K562 (cell line): ENCODE measurements at regions not wholly inside any gene's neighbourhood (a gene's known extent, or its start where the extent isn't known, plus 50 kb on each side); places are given as distances from the start of the nearest gene placed in this dataset.

ENCODE experiments used
- ATAC-seq: fragments of 200-7000 bp; cut with Tn5 transposase; 3 replicates; pipeline ENCODE4 v1.9.1; 2020; ENCODE audit warnings: moderate library complexity
- BruUV-seq: library from RNA; stranded (reverse); fragments of 400-500 nt; replicated peaks from 2 replicates; lab custom pipeline; 2021; lab: Mats Ljungman, UMichigan
- CTCF ChIA-PET: fragments of 300-600 bp; formaldehyde crosslinking; extraction: SDS; loops from one replicate; lab custom pipeline; 2021; ENCODE audit warnings: low intra/inter-chr PET ratio; lab: Yijun Ruan, JAX
- POLR2A ChIA-PET: fragments of 300-600, 350-650 bp; sonication (Branson Sonifier 250); formaldehyde crosslinking; extraction: SDS; loops from one replicate; lab custom pipeline; 2021; ENCODE audit warnings: antibody characterized with exemption, inconsistent platforms; lab: Yijun Ruan, JAX
- DNase-seq, 4 experiments: peaks; one replicate each; pipeline versions ENCODE4 v3.0.0 to v3.0.0-alpha.2; 2011 to 2018; ENCODE audit warnings: low spot score in 3 of 4, mixed read lengths in 3 of 4; ENCODE audit errors: extremely low read depth in 1 of 4
- FAIRE-seq: peaks from 2 replicates; lab custom pipeline; 2011; peaks lifted over from hg19 to GRCh38; lab: Jason Lieb, UNC
- H2AFZ ChIP-seq: 2 replicates; pipeline ENCODE4 v1.6.0; 2011; ENCODE audit warnings: low read depth, low read length, control low read depth, inconsistent platforms
- H3K27ac ChIP-seq: fragments of 200-600 bp; 3 replicates; pipeline ENCODE4 v1.8.0; 2011; ENCODE audit warnings: low read depth, mild to moderate bottlenecking, control low read depth, inconsistent platforms, low read length, moderate library complexity, mixed read lengths; ENCODE audit errors: extremely low read depth
- H3K27me3 ChIP-seq, 2 experiments: fragments of 300-600 bp in 1 of 2; 2 replicates in 1 of 2; 3 replicates in 1 of 2; pipeline versions ENCODE4 v1.6.0 to v1.8.0; 2011; ENCODE audit warnings: inconsistent platforms in 2 of 2, low read length in 2 of 2, mild to moderate bottlenecking in 1 of 2, mixed read lengths in 1 of 2, moderate library complexity in 1 of 2; ENCODE audit not compliant: control insufficient read depth in 2 of 2, insufficient read depth in 2 of 2
- H3K36me3 ChIP-seq: fragments of 300-600 bp; 3 replicates; pipeline ENCODE4 v1.8.0; 2011; ENCODE audit warnings: mild to moderate bottlenecking, low read length, inconsistent platforms; ENCODE audit not compliant: control insufficient read depth, insufficient read depth
- H3K4me1 ChIP-seq, 2 experiments: fragments of 200-600 bp in 1 of 2; replicated peaks in 1 of 2; 2 replicates in 1 of 2; 3 replicates in 1 of 2; pipeline versions ENCODE4 v1.5.1 to v1.8.0; 2011; ENCODE audit warnings: inconsistent platforms in 2 of 2, low read length in 2 of 2, mild to moderate bottlenecking in 1 of 2, mixed read lengths in 1 of 2, moderate library complexity in 1 of 2; ENCODE audit not compliant: control insufficient read depth in 2 of 2, insufficient read depth in 2 of 2
- H3K4me2 ChIP-seq: 2 replicates; pipeline ENCODE4 v1.6.1; 2011; ENCODE audit warnings: low read length, control low read depth, inconsistent platforms, mixed read lengths; ENCODE audit not compliant: insufficient read depth
- H3K4me3 ChIP-seq: fragments of 200-600 bp; sonication (generic), shearing (Covaris generic); 2 replicates; pipeline ENCODE4 v1.5.1; 2016; ENCODE audit warnings: control low read depth, inconsistent platforms
- H3K79me2 ChIP-seq: fragments of 200-600 bp; 3 replicates; pipeline ENCODE4 v1.8.0; 2011; ENCODE audit warnings: low read length, inconsistent platforms; ENCODE audit not compliant: control insufficient read depth, insufficient read depth
- H3K9ac ChIP-seq, 2 experiments: 2 replicates each; pipeline versions ENCODE4 v1.6.0 to v1.6.1; 2011; ENCODE audit warnings: low read depth in 2 of 2, low read length in 2 of 2, control low read depth in 1 of 2, inconsistent platforms in 1 of 2, mild to moderate bottlenecking in 1 of 2, mixed read lengths in 1 of 2; ENCODE audit not compliant: insufficient read depth in 1 of 2
- H3K9me1 ChIP-seq: one replicate; pipeline ENCODE4 v1.6.0; 2011; ENCODE audit warnings: inconsistent platforms, mild to moderate bottlenecking, low read length, moderate library complexity; ENCODE audit not compliant: control insufficient read depth, insufficient read depth
- H3K9me3 ChIP-seq: replicated peaks from 2 replicates; pipeline ENCODE4 v1.5.1; 2011; ENCODE audit warnings: low read depth, low read length, inconsistent platforms; ENCODE audit not compliant: control insufficient read depth, insufficient read depth
- H4K20me1 ChIP-seq: replicated peaks from 2 replicates; pipeline ENCODE4 v1.6.1; 2011; ENCODE audit warnings: low read length, inconsistent platforms, mixed read lengths; ENCODE audit not compliant: control insufficient read depth, insufficient read depth
- BRCA1 ChIP-seq, 2 experiments: fragments of 450-650 bp in 1 of 2; sonication (generic) in 1 of 2; formaldehyde crosslinking in 1 of 2; IDR thresholded peaks; 2 replicates each; pipeline versions ENCODE4 v1.5.0 to v1.6.1; 2017 to 2020; ENCODE audit warnings: mild to moderate bottlenecking in 1 of 2, missing genetic modification reagents in 1 of 2
- DEAF1 ChIP-seq: fragments of 450-650 bp; formaldehyde crosslinking; IDR thresholded peaks from 2 replicates; pipeline ENCODE4 v1.4.0; 2020; ENCODE audit warnings: mild to moderate bottlenecking, moderate library complexity
- ELF2 ChIP-seq: fragments of 250-450 bp; sonication (Bioruptor Pico); IDR thresholded peaks from 2 replicates; pipeline ENCODE4 v1.5.0; 2021; ENCODE audit warnings: mild to moderate bottlenecking
- EWSR1 ChIP-seq: fragments of 450-650 bp; IDR thresholded peaks from 2 replicates; pipeline ENCODE4 v1.6.1; 2018; ENCODE audit warnings: borderline replicate concordance, mild to moderate bottlenecking, low read depth, moderate library complexity; ENCODE audit not compliant: partially characterized antibody
- FOXP1 ChIP-seq: sonication (generic); formaldehyde crosslinking; IDR thresholded peaks from 2 replicates; pipeline ENCODE4 v1.8.0; 2022; ENCODE audit warnings: mild to moderate bottlenecking, missing genetic modification reagents
- HIVEP1 ChIP-seq: fragments of 250-450 bp; sonication (Bioruptor Pico); IDR thresholded peaks from 2 replicates; pipeline ENCODE4 v1.4.0; 2020; ENCODE audit warnings: mild to moderate bottlenecking
- MCM5 ChIP-seq: fragments of 450-650 bp; IDR thresholded peaks from 2 replicates; pipeline ENCODE4 v1.6.1; 2016; ENCODE audit warnings: low read depth
- MECOM ChIP-seq: fragments of 250-450 bp; sonication (Bioruptor Pico); IDR thresholded peaks from 2 replicates; pipeline ENCODE4 v1.8.0; 2022; ENCODE audit warnings: inconsistent platforms
- MEF2A ChIP-seq: IDR thresholded peaks from 2 replicates; pipeline ENCODE4 v1.6.1; 2011; ENCODE audit warnings: low read depth, mild to moderate bottlenecking, low read length, moderate library complexity; ENCODE audit not compliant: control insufficient read depth
- NCOA6 ChIP-seq: fragments of 450-650 bp; IDR thresholded peaks from 2 replicates; pipeline ENCODE4 v1.6.1; 2017; ENCODE audit warnings: mild to moderate bottlenecking
- PATZ1 ChIP-seq: fragments of 250-450 bp; sonication (Bioruptor Pico); IDR thresholded peaks from 2 replicates; pipeline ENCODE4 v1.5.0; 2020; ENCODE audit warnings: mild to moderate bottlenecking, borderline replicate concordance
- RAD21 ChIP-seq, 2 experiments: fragments of 250-450 bp in 1 of 2; fragments of 450-650 bp in 1 of 2; sonication (Bioruptor Pico) in 1 of 2; formaldehyde crosslinking in 1 of 2; IDR thresholded peaks in 1 of 2; conservative IDR thresholded peaks in 1 of 2; 2 replicates each; pipeline versions ENCODE4 v1.4.0 to v1.8.0; 2020 to 2022; ENCODE audit warnings: mild to moderate bottlenecking in 2 of 2, moderate library complexity in 1 of 2
- RAD51 ChIP-seq: fragments of 450-650 bp; IDR thresholded peaks from 2 replicates; pipeline ENCODE4 v1.7.1; 2016; ENCODE audit warnings: low read depth, mild to moderate bottlenecking, borderline replicate concordance
- RBM15 ChIP-seq: fragments of 200-400 bp; formaldehyde crosslinking; IDR thresholded peaks from 2 replicates; pipeline ENCODE4 v1.6.1; 2018; ENCODE audit warnings: mild to moderate bottlenecking, low read length, moderate library complexity; ENCODE audit not compliant: insufficient read depth
- TAF7 ChIP-seq: fragments of 450-650 bp; IDR thresholded peaks from 2 replicates; pipeline ENCODE4 v1.6.1; 2016; ENCODE audit warnings: missing genetic modification characterization, missing compliant biosample characterization
- TCF15 ChIP-seq: fragments of 250-450 bp; sonication (Bioruptor Pico); IDR thresholded peaks from 2 replicates; pipeline ENCODE4 v1.8.0; 2022; ENCODE audit warnings: moderate library complexity, mild to moderate bottlenecking, inconsistent platforms
- ZHX1 ChIP-seq: fragments of 150-350 bp; conservative IDR thresholded peaks from 2 replicates; pipeline ENCODE4 v1.6.1; 2014; ENCODE audit warnings: low read length
- ZNF707 ChIP-seq: fragments of 250-450 bp; sonication (Bioruptor Pico); conservative IDR thresholded peaks from 2 replicates; pipeline ENCODE4 v1.8.0; 2022; ENCODE audit warnings: inconsistent platforms, mild to moderate bottlenecking, moderate library complexity
- WGBS: fragments of 100-300 bp; shearing (Covaris generic); methylation state at CpG from one replicate; pipeline ENCODE4 v1.1.6; 2016; ENCODE audit warnings: low coverage, mixed read lengths; ENCODE audit not compliant: insufficient coverage; ENCODE audit errors: missing lambda C conversion rate; 5-methylcytosine and 5-hydroxymethylcytosine counted together
- in situ Hi-C: fragments of 300-500 bp; cut with MboI; formaldehyde crosslinking; loops from 4 replicates; pipeline ENCODE4 v1.15.0; 2018; ENCODE audit warnings: inconsistent platforms, mixed read lengths
- intact Hi-C: fragments of 100-400 bp; cut with micrococcal nuclease; formaldehyde crosslinking; loops from 2 replicates; pipeline ENCODE4 v1.14.2; 2022

- ChIA-PET POLR2A (no interaction called here), CTCF (no interaction called here)
- Histone ChIP-seq H3K4me2 (no peak overlapping the region), H3K27ac (no peak overlapping the region), H3K79me2 (no peaks in the 10 kb centered on the region), H3K4me1 (no peaks in the 10 kb centered on the region; a peak in 1 of 5 replicates), H3K4me3 (no peak overlapping the region), H3K9me3 (no peaks in the 10 kb centered on the region), H3K36me3 (no peaks in the 10 kb centered on the region), H2AFZ (no peak overlapping the region), H3K27me3 (peaks cover 0 to 9% of the 10 kb centered on the region in 2 experiments; a peak in 3 of 5 replicates), H4K20me1 (no peaks in the 10 kb centered on the region), H3K9me1 (no peaks in the 10 kb centered on the region), H3K9ac (no peak overlapping the region)
- no TSS peak for BruUV-seq
- no peak for DNase-seq
- ATAC-seq: no peak
- in situ Hi-C loops: no loop called here
- 3% methylated on average over 2 of the region's 2 CpGs for WGBS
- intact Hi-C loops: no loop called here
- no peak for FAIRE-seq
- TF ChIP-seq ELF2 (CRISPR knock-in tag) (no peak), RAD21 (CRISPR knock-in tag; conservative IDR thresholded peaks at IDR 0.05 in 1 of 2, IDR thresholded peaks at IDR 0.05 in 1 of 2) (no peak), TAF7 (tag) (no peak), ZNF707 (CRISPR knock-in tag) (no peak), RAD51 (no peak), DEAF1 (CRISPR knock-in tag) (no peak), BRCA1 (IDR thresholded peaks at IDR 0.05) (no peak), BRCA1 (CRISPR knock-in tag; IDR thresholded peaks at IDR 0.05) (no peak), MEF2A (no peak), RBM15 (no peak), MCM5 (no peak), EWSR1 (no peak), TCF15 (CRISPR knock-in tag) (no peak), PATZ1 (no peak), ZHX1 (no peak), MECOM (no peak), HIVEP1 (CRISPR knock-in tag) (no peak), NCOA6 (no peak), FOXP1 (CRISPR knock-in tag) (no peak)
Observed at GRCh38 chr18:22683786-22684185, 249.3 kb upstream of the RBBP8 start.
